OCI-M2 (cell line): ENCODE measurements at regions not wholly inside any gene's neighbourhood (a gene's known extent, or its start where the extent isn't known, plus 50 kb on each side); places are given as distances from the start of the nearest gene placed in this dataset.
"Not testable (repeated sequence)": the region's sequence is repeated elsewhere in the genome, so short reads cannot be mapped to it uniquely, and the experiment has no call there.

Experiments used
- DNase-seq: peaks from one replicate; lab custom pipeline; 2025; ENCODE audit not compliant: unreplicated experiment; lab: John Stamatoyannopoulos, UW

- no peak for DNase-seq
These were observed 72.3 kb upstream of the CD2AP start for GRCh38 chr6:47405273-47405672.

DNA sequence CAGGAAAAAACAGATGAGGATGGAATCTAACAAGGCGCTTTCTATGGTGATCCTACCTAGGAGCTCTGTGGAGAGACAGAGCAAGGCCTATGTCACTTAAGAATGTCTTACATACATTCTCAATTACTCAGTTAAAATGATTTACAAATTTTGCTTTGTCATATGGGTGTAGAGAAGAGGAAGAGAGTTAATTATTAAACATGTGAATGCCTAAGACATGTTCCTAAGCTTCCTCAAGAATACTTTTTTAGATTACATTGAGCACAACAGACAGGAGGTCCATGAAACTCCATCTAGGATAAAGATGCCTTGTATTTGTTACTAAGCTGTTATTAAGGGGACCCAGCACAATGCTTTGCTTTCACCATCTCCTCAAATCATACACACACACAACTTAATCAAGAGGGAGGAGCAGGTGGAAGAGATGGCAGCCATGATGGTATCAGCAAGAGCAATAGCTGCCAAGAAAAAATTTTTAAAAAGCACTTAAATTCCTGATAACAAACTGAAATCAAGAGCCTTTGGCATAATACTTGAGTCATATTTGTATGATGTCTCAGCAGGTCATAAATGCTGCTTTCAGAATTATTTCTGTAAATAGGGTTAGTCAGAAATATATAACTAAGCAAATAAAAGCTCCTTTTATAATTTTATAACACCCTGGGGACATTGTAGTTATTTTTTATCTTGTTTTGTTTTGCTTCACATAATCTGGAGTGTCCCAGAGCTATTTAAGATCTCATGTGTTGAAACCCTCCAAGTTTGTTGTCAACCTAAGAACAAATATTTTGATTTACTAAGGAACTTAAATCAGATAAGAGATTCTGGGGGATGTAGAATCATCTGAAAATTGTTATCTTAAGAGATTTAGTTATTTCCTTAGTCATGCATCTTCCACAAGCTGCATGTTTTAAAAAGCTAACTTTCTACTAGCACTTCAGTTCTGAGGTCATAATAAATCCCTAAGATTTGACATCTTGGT, 70.0 kb upstream of the CD2AP start:
- no peak for DNase-seq

DNA sequence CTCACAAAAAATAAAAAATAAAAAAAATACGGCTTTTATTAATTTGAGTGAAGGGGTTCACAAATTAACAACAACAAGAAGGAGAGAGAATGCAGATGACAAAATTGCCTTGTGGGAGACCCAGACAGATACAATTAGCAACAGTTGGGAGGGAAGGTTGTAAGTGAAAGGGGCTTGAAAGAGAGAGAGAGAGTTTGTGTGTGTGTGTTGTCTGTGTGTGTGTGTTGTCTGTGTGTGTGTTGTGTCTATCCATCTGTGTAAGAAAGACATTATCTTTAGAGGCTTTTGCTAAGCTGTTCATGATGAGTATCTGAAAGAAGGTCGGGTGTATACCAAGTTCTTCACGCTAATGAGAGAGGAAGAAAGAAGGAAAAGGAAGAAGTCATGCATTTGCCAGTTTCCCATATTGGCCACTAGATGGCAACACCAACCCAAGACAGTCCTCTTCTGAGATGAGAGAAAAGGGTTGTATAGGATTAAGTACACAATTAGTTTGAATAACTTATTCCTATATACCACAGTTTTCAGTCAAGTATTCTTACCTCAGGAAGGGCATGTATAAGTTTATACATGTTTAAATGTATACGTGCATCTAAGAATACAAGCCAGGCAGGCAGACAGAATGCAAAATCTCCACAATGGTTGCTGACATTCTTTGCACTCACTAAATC, 63.7 kb upstream of the CD2AP start:
- no peak for DNase-seq

- DNase-seq = no peak
These were observed 63.0 kb upstream of the CD2AP start for GRCh38 chr6:47414423-47415167.

- DNase-seq = no peak
These were observed 60.9 kb upstream of the CD2AP start for GRCh38 chr6:47416396-47417345.

GRCh38 chr6:47419621-47420020, 58.0 kb upstream of the CD2AP start:
- no peak for DNase-seq

- DNase-seq = peak; percentile 94
These were observed 56.9 kb upstream of the CD2AP start for GRCh38 chr6:47420394-47421371.

GRCh38 chr6:47423079-47423478, 54.5 kb upstream of the CD2AP start:
- DNase-seq = no peak

DNA sequence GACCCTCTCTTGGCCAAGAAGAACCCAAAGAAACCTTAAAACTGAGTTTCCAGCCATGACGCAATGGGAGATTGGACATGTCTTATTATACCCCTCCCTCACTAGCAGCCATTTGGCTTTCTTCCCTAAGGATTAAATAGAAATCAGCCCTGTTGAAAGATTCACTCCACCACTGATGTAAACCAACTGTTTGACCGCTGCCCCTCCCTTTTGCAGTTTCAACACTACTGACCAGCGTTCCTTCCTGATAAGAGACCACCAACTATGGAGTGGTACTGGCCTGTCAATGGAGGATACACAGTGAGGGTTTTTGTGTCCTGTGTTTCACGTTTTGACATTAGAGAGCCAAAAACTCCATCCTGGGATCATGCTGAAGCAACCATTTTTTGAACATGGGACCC, 53.2 kb upstream of the CD2AP start:
- DNase-seq = no peak

DNA sequence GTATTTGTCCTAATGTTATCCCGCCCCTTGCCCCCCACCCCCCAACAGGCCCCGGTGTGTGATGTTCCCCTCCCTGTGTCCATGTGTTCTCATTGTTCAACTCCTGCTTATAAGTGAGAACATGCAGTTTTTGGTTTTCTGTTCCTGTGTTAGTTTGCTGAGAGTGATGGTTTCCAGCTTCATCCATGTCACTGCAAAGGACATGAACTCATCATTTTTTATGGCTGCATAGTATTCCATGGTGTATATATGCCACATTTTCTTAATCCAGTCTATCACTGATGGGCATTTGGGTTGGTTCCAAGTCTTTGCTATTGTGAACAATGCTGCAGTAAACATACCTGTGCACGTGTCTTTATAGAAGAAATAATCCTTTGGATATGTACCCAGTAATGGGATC, 51.9 kb upstream of the CD2AP start:
- not testable (repeated sequence) for DNase-seq

DNA sequence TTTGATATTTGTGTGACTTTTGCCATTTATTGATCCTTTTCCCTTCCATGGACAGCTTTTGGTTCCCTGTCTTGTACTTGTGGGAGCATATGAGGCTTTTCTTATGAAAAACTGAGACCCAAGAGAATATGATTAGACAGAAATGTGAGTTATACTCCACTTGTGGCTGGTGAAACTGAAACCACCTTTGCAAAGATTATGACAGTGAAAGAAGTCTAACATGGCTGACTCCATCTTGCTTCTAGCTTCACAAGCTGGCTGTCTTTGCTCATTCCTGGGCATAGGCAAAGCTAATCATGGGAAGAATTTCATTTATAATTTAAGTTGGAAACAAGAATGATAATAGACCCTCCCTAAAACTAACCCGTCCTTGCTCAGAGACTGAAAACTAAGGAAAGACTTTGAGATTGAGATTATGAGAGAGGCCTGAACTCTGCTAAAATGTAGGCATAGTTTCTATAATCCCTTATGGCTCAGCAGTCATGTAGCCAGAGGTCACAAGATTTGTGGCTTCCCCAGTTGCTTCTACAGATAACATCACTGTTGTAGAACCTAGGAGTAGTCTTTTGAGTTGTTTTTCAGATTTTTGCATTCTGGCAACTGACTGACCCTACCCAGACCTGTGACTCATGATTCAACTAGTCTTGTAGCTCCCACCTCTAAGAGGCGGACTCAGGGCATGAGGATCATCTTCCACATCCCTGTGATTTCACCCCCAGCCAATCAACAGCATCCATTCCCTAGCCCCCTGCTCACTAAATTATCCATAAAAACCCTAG, 50.9 kb upstream of the CD2AP start:
- DNase-seq = no peak

DNA sequence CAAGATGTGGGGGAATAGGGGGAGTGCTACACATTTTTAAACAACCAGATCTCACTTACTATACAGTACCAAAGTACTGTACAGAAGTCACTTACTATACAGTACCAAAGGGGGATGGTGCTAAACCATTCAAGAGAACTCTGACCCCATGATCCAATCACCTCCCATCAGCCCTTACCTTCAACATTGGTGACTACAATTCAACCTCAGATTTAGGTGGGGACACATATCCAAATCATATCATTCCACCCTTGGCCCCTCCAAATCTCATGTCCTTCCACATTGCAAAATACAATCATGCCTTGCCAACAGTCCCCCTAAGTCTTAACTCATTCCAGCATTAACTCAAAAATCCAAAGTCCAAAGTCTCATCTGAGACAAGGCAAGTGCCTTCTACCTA, 49.9 kb upstream of the CD2AP start:
- DNase-seq = no peak
